Thyroid gland (tissue), 4 donors: ENCODE measurements at regions not wholly inside any gene's neighbourhood (a gene's known extent, or its start where the extent isn't known, plus 50 kb on each side); places are given as distances from the start of the nearest gene placed in this dataset.

Source experiments
- POLR2A ChIP-seq, 2 donors: fragments of 450-650 bp; IDR thresholded peaks; one replicate each; pipeline ENCODE4 v1.6.1; 2017; ENCODE audit warnings: antibody characterized with exemption in 2 of 2, mild to moderate bottlenecking in 2 of 2, moderate library complexity in 1 of 2
- TF ChIP-seq, protein P1 (sequence below), 6 experiments: fragments of 200-600 bp in 3 of 6; fragments of 450-650 bp in 3 of 6; sonication (generic) in 3 of 6; IDR thresholded peaks; one replicate each; pipeline ENCODE4 v1.5.1; 2016 to 2019; ENCODE audit warnings: antibody characterized with exemption in 6 of 6, mild to moderate bottlenecking in 2 of 6, inconsistent platforms in 1 of 6, moderate library complexity in 1 of 6

DNA sequence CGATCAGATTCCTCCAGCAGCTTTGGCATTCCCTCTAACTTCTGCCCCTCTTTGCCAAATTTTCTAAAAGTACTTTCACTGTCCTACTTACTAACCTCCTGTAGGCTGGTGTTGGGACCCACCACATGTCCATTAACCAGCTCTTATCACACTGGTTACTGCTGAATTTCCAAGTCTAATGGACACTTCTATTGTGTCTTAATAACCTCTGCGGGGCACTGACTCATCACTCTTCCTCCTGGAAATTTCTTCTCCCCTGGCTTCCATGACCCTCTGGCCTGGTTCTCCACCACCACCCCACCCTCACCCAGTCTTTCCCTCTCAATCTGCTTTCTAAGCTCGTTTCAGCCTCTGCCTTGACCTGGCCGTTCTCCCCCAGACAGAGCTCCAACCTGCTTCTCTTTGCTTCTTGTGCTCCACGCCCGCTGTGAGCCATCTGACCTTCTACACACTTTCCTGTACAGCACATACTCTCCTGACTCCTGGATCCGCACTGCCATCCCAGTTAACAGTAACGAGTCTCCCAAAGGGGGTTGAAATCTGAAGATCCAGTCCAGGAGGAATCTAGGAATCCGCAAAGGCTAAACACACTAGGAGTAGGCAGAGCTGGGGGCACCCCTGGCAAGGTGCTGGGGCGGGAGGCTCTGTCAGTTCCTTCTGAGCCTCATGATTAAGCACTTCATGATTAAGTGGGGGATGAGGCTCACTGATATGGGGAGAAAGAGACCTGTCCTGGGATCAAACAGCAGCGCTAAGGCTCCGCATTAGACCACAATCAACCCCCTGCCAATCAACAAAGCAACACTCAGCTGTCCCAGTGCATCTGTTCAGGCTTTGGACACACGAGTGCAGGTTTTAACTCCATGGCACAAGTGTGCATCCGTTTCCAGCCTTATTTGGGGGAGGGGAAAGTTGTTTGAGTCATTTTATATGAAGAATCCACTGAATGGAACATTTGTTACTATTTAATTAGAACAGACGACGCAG, 146.3 kb downstream of the LY86 start:
- TF ChIP-seq POLR2A (IDR thresholded peaks at IDR 0.05) = no peak
- TF ChIP-seq, protein P1, sequence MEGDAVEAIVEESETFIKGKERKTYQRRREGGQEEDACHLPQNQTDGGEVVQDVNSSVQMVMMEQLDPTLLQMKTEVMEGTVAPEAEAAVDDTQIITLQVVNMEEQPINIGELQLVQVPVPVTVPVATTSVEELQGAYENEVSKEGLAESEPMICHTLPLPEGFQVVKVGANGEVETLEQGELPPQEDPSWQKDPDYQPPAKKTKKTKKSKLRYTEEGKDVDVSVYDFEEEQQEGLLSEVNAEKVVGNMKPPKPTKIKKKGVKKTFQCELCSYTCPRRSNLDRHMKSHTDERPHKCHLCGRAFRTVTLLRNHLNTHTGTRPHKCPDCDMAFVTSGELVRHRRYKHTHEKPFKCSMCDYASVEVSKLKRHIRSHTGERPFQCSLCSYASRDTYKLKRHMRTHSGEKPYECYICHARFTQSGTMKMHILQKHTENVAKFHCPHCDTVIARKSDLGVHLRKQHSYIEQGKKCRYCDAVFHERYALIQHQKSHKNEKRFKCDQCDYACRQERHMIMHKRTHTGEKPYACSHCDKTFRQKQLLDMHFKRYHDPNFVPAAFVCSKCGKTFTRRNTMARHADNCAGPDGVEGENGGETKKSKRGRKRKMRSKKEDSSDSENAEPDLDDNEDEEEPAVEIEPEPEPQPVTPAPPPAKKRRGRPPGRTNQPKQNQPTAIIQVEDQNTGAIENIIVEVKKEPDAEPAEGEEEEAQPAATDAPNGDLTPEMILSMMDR (IDR thresholded peaks at IDR 0.05) = no peak
